Fibroblast of villous mesenchyme (primary cell): ENCODE measurements at regions not wholly inside any gene's neighbourhood (a gene's known extent, or its start where the extent isn't known, plus 50 kb on each side); places are given as distances from the start of the nearest gene placed in this dataset.

Experiments used
- DNase-seq: peaks from one replicate; pipeline ENCODE4 v3.0.0-alpha.2; 2010; ENCODE audit warnings: low read depth
- H3K4me3 ChIP-seq: 2 replicates; pipeline ENCODE4 v1.5.1; 2011; ENCODE audit warnings: low read depth, mild to moderate bottlenecking, low read length
- CTCF ChIP-seq: IDR thresholded peaks from 2 replicates; pipeline ENCODE4 v1.5.1; 2012; ENCODE audit warnings: low read depth, mild to moderate bottlenecking, low read length; ENCODE audit not compliant: insufficient read depth

DNA sequence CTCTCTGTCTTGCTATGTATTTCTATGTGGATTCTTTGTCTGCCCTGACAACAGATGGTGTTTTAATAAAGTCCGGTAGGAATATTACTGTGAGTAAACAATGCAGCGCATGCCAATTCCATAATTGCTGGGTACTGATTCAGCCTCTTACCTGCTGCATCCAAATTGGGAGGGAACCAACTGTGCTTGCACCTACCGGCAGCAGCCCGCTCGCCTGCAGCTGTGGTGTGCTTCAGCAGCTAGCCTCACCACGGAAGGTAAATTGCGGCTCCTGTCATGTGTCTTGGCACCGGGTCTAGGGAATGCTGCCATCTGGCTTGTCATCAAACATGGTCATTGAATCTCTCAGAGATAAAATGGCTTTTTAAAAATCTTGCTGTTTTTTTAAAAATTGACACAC lies 704.8 kb upstream of the SLC35B3 start:
- no peak for DNase-seq
- no peak for TF ChIP-seq CTCF
- no peak overlapping the region for H3K4me3 ChIP-seq

DNA sequence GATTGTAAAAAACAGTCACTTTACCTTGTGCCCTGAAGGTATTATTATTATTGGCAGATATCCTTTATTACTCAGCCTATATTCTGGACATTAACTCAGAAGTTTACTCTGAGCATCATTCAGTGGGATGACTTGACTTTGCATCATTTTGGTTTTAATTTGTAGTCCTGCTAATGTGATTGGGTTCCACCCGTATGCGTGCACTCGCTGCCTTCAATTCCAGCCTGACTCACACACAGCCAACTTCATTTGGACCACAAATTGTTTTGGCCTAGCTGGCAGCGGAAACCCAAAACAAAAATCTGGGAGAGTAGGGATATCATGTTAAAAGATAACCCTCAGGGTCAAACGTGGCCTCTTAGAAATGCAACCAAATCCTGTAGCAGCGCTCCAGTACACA lies 704.4 kb upstream of the SLC35B3 start:
- H3K4me3 ChIP-seq = no peak overlapping the region
- TF ChIP-seq CTCF = no peak
- no peak for DNase-seq

DNA sequence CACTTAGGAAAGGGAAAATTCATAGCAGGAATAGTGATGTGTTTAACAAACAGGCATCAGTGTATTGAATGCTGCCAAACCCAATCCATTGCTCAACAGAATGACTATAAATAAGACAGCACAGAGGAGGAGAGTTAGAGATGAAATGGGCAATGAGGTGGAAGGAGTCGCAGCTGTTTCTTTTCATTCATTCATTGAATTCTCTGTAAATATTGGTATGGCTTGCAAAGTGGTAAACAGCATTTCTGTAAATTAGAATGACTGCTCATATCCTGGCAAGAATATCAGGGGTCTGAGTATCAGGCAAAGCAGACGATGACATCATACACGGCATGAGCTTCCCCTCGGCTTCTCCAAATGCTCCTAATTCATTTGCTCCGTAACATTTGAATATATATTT lies 703.6 kb upstream of the SLC35B3 start:
- H3K4me3 ChIP-seq = no peak overlapping the region
- TF ChIP-seq CTCF = no peak
- no peak for DNase-seq

GRCh38 chr6:9136141-9136822 lies 700.9 kb upstream of the SLC35B3 start:
- no peak for TF ChIP-seq CTCF
- no peak for DNase-seq
- no peak overlapping the region for H3K4me3 ChIP-seq

- DNase-seq = no peak
- H3K4me3 ChIP-seq = no peak overlapping the region
- TF ChIP-seq CTCF = no peak
Observed at GRCh38 chr6:9131616-9132015, 696.3 kb upstream of the SLC35B3 start.

DNA sequence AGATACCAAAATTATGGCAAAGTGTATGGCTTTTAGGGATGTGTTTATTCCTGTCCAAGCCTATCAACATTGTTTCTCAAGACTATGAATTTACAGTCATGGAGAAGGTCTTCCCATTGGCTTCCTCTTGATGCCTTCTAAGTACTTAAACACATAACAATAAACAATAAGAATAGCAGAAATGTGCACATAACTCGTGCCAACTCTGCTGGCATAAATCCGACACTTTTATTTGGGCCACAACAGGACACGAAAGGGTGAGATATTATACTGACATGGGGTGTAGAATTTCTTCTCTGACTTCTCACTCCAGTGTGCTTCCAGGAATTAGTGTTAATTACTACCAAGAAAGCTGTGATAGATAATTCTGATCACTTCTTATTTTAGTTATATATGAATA lies 695.9 kb upstream of the SLC35B3 start:
- DNase-seq = no peak

More for the DNA sequence above, 695.9 kb upstream of the SLC35B3 start:
- no peak for TF ChIP-seq CTCF
- no peak overlapping the region for H3K4me3 ChIP-seq
